Activated T-cell treated with anti-CD3 and anti-CD28 coated beads, Interleukin-2, amount 50 U/mL, for 48 hours (primary cell): ENCODE measurements at regions not wholly inside any gene's neighbourhood (a gene's known extent, or its start where the extent isn't known, plus 50 kb on each side); places are given as distances from the start of the nearest gene placed in this dataset.
"Not testable (repeated sequence)": the region's sequence is repeated elsewhere in the genome, so short reads cannot be mapped to it uniquely, and the experiment has no call there.

Experiments used
- DNase-seq, 2 experiments: peaks; one replicate each; pipeline ENCODE4 v3.0.0-alpha.2; 2020

DNA sequence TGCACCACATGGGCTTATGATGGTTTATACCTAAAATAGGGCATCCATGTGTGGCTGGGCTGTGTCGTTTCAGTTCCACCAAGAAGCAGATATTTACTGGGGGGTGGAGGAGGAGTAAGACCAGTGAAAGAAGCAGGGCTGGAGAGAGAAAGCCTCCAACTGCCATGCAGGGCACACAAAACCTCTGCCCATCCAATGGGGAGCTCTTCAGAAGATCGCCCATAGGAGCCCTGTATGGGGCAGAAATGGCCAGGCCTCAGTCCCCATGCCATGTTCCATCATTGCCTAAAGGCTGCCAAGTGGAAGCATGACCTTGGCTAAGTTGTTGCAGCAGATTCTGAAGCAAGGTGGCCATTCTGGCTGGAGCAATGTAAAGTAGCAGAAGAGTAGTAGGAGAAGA, 277.0 kb downstream of the MEX3B start:
- no peak for DNase-seq

DNA sequence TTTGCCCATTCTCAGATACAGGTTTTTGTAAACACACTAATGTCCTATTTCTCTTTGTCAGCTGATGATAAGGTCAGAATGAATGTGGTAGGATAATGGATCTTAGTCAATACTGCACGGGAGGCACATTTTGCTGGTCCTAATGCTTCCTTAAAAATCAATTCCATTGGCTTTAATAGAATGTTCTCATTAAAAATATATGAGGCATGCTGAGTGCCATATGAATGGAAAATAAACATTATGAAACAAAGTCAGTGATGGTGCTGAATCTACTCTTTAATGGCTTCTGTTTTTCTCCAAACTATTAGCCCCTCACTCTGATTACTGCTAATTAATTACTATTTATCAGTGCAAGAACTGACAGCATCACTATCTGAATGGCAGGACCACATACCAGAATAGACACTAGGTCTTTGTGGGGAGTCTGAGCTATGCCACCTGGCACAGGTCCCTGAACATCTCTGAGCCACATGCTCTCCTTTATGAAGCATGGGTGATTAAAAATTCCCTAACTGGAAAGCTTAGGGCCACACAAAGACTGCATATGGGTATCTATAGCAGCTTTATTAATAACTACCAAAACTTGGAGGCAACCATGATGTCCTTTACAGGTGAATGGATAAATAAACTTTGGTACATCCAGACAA, 278.9 kb downstream of the MEX3B start:
- no peak for DNase-seq

DNA sequence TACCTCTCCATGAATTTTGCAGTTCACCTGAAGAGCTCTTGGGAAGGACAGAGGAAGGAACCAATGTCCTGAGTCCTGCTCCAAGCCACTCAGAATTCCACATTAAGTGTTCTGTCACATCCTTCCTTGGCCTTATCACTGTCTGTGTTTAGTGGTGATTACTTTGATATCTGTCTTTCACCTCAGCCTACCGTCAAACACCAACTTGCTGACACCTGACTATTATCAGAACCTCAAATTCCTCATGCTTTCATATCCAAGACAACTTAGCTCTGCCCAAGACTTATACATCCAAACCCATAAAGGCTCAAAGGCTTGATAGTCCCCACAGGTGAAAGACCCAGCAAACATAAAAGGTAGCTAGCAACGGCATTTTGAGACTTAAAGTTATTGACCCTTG, 280.0 kb downstream of the MEX3B start:
- no peak for DNase-seq

DNA sequence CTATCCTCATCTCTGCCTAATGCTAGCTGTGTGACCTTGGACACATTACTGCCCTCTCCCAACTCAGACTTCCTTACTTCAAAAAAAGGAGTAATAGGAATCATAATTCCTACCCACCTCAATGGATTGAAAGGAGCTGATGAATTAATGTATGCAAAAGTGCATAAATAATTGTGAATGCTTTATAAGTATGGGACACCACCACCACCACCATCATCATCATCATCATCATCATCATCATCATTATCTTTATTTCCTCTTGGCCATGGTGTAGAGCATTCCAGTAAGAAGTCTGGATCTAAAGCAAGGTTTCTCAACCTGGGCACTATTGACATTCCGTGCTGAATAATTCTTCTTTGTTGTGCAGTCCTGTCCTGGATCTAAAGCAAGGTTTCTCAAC, 282.5 kb downstream of the MEX3B start:
- no peak for DNase-seq

DNA sequence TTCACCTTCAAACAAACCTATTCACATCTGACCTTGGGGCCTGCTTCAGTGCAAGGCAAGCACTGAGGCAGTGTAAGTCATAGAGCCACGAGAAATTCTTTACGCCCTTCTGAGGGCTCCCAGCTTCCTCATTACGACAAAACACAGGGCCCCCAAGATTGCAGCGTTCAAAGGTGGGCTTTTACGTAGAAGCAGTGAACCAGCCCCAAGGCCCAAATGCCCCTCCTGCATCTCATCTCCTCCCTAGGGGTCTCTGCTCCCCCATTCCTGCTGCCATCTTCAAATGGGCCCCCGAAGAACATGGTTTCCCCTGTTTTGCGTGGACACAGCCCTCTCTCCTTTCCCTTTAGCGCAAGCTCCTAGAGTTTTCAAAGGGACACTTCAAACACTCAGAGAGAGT, 285.1 kb downstream of the MEX3B start:
- no peak for DNase-seq

DNA sequence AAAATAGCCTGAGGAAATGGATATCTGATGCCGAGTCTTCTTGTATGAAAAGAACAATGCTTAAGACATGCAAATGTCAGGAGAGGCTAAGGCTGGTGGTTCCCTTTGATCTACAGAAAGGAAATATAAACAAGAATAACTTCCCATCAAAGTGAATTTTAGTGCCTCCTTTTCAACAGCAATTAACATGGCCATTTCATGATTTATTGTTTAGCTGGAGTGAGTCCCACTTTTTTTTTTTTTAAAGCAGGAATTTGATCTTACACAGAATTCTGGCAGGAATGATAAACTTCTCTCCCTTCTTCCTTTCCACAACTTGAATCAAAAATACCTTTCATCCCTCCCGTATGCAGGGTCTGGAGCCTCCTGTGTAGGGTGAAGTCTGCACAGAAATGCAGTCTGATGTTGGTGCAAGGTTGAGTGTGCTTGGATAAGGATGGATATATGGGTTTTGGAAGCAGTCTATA, 287.0 kb downstream of the MEX3B start:
- DNase-seq = no peak

DNA sequence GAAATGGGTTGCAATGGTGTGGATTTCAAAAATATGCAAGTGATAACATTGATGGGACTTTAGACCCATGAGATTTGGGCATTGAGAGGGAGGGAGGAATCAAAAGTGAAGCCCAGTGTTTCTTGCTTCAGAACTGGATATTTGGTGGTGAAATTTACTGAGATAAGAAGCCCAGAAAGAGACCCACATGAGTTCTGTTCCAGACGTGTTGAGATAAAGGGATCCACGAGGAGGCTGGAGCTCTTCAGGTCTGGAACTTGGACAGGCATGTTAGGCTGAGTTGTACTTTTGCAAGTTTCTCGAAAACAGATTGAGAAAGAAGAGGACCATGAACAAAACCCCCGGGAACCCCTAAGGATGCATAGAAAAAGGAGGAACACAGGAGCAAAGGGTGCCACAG, 290.2 kb downstream of the MEX3B start:
- no peak for DNase-seq

DNA sequence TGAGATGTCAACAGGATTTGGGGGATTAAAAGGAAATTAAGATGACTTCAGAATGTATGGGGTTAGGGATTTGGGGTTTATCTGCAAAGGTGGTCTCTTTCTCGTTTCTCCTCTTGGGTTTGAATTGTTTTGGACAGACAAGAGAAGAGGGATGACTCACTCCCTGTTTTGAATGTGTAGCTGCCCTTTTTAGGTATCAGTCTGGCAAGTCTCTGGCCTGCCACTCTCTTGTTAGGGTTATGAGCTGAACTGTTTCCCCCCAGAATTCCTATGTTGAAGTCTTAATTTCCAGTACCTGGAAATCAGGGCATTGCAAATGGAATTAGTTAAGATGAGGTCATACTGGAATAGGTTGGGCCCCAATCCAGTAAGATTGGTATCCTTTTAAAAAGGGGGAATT, 291.7 kb downstream of the MEX3B start:
- DNase-seq = no peak

DNA sequence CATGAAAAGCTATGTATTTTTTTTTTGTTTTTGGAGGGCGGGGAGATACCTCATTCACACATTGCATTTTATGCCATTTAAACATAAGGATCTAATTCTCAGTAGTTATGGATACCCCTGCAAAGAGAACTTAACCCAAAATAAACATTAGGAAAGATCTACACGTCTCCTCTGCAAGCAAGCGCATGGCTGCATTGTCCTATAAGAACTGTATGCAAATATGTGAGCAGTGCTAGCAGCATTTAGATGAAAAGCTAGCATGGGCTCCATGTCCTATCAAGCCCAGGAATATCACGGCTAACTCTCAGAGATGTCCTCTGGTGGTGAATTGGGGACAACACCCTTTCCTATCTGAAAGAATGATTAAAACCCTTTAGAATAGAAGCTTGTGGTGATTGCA, 292.8 kb downstream of the MEX3B start:
- no peak for DNase-seq

DNA sequence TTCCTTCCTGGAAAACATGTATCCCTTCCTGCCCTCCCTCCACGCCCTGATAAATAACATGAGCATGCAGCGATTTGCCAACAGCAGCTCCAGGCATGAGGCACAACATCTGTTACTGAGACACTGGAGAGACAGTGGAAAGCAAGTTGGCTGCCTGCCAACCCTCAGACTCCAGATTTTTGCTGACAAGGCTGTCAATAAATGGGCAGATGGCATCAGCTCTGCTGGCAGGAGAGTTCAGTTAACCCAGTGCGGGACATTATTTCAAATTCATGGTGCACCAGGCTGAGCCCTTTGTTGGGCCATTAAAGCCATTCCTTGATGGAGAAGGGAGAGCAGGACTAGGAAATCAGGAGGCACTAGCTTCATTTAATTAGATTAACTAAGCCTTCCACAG, 293.3 kb downstream of the MEX3B start:
- no peak for DNase-seq

DNA sequence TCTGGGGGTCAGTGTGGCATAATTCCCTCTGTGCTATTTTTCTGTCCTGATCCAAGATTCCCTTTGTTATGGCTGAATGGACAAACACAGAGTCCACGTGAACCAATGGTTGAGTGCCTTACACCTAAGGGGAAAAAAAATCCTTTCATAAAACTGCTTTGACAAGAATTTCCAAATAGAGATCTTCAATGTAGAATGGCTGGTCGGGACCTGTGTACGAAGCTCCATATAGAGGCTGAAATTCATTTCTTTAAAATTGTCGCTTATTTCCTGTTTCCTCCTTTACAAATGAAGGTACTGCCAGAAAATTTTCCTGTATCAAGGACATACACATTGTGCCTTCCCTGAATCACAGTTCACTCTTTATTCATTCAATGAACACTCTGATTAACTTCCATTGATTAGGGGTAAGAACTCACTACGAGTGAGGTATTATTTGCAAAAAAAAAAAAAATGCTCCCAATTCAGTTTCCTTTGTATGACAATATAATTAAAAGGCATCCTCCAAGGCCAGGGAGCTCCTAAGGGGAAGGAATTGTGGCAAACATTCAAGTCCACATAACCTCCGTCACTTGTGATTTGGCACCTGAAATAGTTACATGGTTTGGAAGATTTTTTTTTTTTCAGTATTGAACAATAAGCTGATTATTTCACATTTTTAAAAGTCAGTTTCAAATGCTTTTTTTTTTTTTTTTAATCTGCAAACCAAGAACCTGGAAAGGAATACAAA, 293.8 kb downstream of the MEX3B start:
- DNase-seq = no peak

DNA sequence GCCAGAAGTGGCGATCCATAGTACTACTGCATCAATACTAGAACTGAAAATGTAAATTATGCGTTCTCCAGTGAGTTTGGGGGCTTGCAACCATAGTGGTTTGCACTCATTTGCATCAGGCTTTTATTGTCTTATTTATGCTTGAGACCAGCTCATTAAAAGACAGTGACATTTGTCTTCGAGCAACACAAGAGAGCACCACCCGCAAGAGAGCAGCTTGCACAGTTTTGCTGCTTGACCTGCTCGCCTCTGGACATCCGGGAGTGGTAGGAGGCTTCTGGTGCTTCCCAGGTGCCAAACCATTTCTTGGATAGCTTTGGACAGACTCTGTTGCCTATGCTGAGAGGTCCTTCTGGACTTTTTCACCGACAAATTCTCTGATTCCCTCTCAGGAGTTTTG, 294.6 kb downstream of the MEX3B start:
- DNase-seq = no peak

DNA sequence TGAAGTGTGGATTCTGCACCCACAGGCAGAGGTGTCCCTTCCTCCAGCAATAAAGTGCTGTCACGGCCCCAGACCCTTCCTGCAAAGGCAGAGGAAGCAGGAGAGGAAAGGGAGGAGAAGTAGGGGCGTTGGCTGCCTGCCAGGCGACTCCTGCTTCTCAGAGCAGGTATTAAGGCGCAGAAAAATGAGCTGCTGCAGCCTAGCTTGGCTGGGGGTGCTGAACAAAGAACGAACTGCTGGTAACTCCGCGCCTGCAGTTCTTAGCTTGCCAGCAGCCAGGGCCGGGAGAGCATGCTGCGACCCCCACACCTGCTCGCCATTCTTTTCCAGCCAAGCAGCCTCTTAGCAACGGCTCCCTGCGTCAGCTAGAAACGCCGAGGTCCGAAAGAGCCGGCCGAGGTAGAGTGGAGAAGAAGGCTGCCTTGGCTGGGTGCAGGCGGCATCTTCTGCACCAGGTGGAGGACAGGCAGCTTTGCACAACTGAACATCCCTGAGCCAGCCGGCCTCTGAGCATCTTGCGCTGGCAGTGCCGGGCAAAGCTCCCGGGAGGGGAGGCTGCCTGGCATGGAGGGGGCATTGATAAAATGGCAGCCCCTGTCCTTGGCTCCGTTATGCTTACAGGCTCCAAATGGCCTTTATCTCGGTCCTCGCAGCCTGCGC, 296.0 kb downstream of the MEX3B start:
- no peak for DNase-seq

DNA sequence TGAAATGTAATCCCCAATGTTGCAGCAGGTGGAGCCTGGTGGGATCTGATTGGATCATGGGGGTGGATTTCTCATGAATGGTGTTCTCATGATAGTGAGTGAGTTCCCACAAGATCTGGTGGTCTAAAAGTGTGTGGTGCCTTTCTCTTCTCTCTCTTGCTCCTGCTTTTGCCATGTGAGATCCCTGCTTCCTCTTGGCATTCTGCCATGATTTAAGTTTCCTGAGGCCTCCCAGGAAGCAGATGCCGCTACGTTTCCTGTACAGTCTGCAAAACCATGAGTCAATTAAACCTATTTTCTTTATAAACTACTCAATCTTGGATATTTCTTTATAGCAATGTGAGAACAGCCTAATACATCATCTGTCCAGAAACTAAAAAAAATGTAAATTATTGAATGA, 298.3 kb downstream of the MEX3B start:
- DNase-seq = no peak

DNA sequence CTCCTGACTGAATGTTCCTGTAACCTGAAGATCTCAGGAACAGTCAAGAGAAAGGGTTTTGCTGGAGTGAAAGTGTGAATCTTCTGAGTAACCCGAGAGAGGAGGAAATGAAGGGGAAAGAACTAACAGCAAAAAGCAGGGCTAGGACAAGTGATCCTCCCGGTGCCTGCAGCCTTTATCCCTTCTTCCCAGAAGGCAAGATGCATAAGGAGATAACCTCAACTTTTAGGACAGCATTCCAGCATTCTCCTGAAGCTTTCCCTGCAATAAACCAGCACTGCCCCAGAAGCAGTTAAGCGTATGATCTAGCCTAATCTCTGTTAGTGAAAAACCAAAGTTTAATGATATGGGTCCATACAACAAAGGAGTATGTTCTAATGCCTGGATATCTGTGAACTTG, 298.8 kb downstream of the MEX3B start:
- DNase-seq = no peak

DNA sequence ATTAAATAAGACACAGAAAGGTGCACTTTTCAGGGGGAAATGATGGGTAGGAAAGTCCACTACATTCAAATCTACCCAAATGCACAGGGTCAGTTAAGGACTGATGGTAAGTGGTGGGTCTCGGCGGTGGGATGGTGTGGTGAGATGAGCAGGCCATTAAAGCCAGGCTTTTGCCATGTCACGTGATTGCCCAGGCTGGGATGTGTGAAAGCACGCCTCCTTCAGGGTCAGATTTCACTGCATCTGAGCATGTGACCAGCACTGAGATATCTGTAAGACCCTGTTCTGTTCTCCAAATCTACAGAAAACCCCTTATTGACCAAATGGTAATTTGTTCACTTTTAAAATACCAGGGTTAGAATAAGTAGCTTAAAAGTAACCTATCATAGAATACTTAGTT, 301.5 kb downstream of the MEX3B start:
- DNase-seq = no peak

DNA sequence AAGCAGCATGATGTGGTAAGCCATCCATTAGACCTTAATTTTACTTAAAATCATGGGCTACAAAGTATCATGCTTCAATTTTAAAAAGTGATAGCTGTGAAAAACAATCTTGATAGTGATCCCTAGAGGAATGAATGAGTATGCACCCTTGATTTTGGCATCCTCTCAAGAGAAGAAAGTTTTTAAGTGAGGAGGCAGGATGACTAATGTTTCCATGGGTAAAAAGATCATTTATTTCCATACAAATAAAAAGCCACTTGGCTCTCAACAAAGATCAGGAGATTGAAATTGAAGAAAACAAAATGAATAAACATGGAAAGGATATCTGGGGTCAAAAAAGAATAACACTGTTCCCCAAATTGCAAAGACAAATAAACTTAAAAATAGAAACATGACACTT, 305.4 kb downstream of the MEX3B start:
- DNase-seq = no peak

DNA sequence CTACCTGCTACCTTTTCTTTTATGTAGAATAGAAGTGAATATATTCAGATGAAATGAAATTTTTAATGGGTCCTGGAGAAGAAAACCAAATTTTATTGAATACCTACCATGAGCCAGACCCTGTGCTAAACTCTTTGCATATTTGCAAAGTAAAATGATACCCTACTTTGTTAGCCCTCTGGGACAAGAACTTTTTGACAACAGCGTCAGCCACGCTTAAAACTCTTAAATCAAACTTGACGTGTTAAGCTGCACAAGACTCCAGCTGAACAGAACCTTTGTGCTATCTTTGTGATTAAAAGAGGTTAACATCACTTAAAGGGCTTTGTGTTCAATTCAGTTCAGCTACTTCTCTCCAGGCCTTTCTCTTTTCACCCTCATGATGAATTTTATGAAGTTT, 316.5 kb downstream of the MEX3B start:
- no peak for DNase-seq

DNA sequence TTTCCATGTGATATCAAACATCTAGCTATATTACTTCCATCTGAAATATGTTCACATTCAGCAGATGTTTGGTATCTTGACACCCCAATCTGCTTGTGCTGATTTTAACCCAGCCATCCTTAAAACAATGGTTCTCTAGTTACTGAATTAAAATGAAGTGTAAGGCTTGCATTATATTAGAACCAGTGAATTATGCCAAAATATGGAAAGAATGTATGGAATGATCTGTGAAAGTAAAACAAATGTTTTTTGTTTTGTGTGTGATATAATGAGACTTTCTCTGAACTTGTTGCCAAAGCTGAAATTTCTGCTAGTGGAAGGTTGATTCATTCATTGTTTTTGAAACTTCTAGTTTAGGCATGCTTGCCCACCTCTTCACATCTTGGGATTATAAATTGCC, 317.1 kb downstream of the MEX3B start:
- no peak for DNase-seq

DNA sequence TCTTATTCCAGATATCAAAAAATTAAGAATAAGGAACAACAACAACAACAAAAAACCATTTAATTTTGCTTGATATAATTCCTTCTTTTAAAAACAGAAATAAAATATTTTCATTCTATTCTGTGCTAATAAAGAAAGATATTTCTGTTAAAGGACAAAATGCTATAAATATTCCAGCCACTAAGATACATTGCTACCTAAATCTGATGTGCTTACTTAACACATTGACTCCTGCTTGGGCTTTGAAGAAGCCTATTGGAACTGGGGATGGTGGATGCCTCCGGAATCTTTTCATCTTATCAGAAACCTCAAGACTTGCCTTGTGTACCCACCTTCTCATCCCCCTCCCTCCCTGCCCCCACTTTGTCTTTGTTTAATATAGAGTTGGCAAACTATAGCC, 320.2 kb downstream of the MEX3B start:
- no peak for DNase-seq

DNA sequence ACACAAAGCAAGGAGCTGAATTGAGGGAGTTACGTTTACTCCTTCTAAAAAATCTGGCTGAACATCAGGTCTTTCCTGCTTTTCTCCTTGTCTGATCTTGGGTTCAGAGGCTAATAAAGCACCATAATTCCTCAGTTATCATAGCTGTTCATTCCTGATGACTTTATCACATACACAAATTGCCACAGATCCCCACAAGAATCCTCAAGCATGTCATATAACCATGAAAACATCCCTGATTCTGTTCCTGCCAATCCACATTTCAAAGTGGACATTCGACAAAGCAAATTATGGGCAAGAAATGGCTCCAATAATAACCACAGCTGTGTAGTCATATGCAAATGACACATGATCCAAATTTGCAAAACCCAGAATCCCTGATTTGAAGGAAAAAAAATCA, 321.3 kb downstream of the MEX3B start:
- DNase-seq = no peak

DNA sequence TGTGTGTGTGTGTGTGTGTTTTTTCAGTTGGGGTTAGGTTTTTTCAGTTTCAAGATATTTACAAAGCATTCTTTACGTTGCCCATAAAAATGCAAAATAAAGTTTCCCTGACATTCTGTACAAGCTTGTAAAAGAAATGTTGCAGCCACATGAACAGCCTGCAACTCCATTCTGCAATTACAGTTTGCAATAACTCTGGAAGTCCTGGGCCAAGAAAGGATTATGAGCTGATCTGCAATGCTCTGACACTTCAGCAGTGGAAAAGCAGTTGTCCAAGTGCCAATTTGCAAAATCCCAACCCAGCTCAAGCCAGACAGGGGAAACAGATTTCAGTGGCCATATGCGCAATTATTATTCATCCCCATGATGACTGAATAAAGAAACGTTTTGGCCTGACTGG, 322.1 kb downstream of the MEX3B start:
- DNase-seq = no peak

DNA sequence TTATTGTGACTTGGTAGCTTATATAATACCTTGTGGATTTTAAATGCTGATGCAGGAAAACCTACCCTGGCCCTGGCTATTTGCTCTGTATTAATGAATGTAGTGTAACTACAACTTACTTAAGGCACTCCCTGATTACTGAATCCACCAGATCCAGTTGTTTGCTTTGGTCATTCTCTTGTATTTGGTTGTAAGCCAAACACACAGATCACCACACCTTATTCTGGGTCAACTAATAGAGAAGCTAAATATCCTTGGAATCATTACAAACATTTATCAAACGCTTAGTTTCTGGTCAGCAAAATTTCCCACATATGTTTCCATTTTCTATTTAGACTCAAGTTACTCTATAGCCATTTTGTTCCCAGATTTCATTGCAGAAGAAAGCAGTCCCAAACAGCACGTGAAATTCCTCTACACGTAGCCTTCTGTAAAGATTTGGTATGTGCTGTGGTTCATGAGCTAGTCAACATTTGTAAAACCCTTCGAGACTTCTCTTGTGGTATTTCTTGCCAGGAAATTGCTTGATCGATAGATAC, 322.6 kb downstream of the MEX3B start:
- DNase-seq = no peak

DNA sequence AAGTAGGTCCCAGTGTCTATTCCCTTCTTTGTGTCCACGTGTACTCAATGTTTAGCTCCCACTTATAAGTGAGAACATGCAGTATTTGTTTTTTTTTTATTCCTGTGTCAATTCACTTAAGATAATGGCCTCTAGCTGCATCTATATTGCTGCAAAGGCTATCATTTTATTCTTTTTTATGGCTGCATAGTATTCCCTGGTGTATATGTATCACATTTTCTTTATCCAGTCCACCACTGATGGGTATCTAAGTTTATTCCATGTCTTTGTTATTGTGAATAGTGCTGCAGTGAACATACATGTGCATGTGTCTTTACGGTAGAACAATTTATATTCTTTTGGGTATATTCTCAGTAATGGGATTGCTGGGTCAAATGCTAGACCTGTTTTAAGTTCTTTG, 329.4 kb downstream of the MEX3B start:
- DNase-seq = not testable (repeated sequence)
